Activated effector memory CD4-positive, alpha-beta T cell treated with Interleukin-2 at 50 U/mL for 16 hours (primary cell): ENCODE measurements at regions not wholly inside any gene's neighbourhood (a gene's known extent, or its start where the extent isn't known, plus 50 kb on each side); places are given as distances from the start of the nearest gene placed in this dataset.

Source experiments
- DNase-seq: peaks from one replicate; pipeline ENCODE4 v3.0.0-alpha.2; 2020

DNA sequence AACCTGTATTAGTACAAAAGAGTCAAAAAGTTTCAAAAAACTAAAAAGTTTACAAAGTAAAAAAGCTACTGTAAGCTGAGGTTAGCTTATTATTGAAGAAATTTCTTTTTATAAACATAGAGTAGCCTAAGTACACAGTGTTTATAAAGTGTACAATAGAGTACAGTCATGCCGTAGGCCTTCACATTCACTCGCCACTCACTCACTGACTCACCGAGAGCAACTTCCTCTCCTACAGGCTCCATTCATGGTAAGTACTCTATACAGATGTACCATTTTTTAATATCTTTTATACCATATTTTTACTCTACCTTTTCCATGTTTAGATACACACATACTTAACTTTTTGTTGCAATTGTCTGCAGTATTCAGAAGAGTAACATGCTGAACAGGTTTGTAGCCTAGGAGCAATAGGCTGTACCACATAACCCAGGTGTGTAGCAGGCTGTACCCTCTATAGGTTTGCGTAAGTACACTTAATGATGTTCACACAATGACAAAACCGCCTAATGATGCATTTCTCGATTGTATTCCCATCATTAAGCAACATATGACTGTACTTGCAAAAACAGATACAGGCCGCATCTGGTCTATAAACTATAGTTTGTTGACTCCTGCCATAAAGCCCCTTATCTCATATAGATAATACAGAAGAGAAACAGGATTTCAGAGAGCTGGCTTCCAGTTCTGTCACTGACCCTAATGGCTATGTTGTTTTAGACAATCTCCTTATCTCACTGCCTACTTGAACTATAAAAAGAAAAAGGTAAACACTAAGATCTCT lies 438.8 kb downstream of the HTR7 start:
- DNase-seq = no peak

DNA sequence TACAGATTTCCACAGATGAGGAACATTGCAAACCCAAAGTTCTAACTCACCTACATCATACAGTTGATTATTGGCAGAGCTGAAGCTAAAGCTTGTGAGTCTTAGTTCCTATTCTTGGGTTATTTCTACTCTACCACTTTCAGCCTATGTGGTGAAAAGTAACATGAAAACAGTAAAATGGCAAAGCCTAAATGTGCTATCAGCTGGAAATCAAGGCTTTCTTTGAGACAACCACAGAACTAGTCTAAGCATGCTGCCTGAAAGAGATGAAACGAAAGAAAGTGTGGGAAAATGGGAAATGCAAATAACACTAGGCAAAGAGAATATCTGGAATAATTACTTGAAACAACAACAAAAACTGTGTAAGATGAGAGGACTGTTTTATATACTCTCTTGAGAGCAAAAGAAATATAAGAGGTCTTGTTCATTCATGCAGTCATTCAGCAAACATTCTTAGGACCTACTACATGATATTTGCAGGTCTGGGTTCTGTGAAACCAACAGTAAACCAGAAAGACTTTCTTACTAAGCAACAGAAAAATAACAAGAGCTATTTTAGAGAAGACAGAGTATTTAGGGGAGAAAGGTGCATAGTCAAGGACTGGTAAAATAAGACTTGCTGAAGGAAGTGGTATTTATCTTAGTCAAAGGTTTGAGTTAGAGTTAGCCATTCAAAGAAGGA lies 437.1 kb downstream of the HTR7 start:
- DNase-seq = no peak

DNA sequence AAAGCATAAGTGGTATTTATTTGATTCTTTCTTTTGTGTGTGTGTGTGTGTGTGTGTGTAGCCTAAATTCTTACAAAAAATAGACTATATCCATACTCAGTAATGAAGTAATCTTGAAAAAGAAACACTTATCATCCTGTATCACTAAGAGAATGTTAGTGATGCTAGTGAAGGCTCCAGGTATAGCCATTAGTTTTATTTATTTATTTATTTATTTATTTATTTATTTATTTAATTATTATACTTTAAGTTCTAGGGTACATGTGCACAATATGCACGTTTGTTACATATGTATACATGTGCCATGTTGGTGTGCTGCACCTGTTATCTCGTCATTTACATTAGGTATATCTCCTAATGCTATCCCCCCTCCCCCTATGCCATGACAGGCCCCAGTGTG lies 436.0 kb downstream of the HTR7 start:
- no peak for DNase-seq

DNA sequence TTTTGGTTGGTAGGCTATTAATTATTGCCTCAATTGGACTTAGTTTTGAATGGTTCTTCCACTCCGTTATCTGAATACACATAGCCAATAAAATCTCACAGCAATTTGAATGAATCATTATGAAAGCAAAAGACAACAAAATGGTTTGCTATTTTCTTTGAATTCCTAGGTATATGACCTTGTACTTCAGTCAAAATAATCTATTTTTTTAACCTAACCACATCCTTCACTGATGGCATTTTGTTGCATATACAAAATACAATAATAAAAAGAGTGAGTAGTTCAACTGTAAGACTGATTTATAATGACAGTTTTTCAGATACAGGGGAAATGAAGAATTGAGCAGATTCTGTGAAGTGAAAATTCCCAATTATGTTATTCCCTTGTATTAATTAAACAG lies 433.1 kb downstream of the HTR7 start:
- no peak for DNase-seq

DNA sequence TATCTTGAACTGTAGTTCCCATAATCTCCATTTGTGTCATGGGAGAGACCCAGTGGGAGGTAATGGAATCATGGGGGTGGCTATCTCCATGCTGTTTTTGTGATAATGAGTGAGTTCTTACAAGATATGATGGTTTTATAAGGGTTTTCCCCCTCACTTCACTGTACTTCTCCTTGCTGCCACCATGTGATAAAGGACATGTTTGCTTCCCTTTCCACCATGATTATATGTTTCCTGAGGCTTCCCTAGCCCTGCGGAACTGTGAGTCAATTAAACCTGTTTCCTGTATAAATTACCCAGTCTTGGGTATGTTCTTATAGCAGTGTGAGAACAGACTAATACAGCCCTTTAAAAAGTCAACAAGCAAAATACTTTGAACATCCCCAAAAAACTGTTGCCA lies 427.7 kb downstream of the HTR7 start:
- no peak for DNase-seq

DNA sequence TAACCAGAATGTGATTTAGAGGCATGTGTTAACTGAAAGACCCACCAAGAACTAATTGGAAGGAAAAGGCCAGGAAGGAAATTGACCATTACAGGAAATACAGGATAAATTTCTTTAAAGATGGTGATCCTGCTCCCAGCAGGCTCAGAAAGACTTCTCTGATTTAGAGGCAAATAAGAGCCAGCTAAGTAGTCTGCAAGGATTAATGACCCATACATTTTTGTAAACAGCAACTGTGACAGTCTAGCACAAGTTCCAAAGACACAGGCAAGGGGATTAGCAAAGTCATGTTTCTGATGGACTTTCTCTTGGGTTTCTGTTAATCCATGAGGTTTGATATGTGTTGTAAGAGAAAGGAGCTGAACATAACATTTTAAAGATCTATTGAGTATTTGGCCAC lies 425.0 kb downstream of the HTR7 start:
- no peak for DNase-seq

DNA sequence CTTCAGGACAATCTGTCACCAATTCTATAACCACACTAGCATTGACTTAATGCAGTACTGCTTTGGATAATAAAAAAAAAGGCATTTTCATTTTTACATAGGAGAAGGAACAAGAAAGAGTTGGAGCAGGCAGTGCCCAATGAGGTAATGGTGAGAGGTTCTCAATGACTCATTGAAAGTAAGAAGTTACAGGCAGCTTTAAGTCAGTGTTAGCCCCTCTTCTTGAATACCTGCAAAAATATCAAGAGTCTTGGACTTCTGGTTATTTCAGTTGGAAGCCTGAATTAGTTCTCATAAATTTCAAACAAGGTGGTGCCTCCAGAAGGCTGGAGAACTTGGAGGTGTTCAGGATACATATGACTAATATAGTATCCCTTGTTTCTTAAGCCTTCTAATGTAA lies 422.5 kb downstream of the HTR7 start:
- DNase-seq = no peak

DNA sequence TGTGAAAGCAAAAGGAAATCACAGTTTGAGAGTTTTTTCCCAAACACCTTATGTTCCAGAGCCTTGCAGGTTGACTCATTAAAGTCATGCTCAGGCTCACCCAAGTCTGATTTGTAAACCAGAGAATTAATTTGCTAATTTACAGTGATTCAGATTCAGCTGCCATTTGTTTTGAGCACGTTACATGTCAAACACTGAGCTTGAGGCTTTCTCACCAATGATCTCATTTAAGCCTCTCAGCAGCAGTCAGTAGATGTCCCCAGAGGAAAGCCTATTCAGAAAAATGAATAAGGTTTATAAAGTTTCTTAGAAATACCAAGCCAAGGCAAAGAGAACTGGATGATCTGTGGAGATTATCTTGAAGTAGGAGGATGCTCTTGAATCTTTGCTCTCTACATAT lies 420.4 kb downstream of the HTR7 start:
- no peak for DNase-seq

DNA sequence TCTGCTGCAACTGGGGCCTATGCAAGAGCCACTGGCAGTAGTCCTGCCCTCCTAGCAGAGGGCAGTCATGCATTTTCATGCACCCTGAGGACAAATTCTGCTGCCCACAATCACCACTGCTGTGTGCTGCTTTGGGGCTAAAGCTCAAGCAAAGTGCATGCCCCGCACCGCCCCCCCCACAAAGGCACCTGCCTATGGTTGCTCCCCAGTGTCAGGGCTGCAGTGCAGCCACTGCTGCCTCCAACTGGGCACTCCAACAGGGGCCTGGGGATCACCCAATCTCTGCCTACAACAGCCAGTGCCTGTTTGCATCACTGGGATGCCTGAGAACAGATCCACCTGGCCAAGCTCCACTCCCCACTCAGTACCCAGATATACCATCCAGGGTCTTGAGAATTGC lies 417.0 kb downstream of the HTR7 start:
- no peak for DNase-seq

DNA sequence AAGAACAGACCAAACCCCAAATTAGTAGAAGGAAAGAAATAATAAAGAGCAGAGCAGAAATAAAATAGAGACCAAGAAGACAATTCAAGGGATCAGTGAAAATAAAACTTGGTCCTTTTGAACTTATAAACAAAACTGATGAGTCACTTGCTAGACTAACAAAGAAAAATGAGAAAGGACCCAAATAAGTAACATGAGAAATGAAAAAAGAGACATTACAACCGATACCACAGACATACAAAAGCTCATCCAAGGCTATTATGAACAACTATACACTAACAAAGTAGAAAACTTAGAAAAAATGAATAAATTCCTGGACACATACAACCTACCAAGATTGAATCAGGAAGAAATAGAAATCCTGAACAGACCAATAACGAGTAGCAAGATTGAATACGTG lies 414.5 kb downstream of the HTR7 start:
- no peak for DNase-seq

DNA sequence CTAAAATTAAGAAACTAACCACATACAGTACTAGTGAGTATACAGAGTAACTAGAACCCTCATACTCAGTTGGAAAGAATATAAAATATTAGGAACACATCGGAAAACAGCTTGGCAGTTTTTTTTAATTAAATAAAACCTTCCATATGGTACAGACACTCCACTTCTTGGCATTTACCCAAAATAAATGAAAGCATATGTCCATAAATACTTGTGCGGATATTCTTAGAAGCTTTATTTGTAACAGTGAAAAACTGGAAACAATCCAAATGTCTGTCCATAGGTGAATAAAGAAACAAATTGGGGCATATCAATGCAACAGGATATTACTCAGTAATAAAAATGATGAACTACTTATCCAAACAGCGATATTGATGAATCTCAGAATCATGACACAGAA lies 410.0 kb downstream of the HTR7 start:
- DNase-seq = no peak

DNA sequence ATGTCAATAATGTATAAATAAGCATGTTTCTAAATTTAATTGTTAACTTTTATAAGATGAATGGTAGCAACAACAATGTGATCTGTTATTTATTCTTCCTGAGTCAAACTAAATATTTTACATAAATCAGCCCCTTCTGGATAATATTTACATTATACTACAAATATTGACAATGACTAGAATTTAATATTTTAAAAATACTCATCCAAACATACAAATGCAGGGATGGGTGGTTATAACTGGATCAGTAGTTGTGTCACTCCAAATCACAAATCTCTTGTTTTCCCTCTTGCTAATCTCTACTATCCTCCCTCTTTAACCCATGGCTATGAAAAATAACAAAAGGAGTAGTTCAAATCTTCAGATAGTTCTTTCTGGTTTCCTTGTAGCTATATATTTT lies 407.0 kb downstream of the HTR7 start:
- no peak for DNase-seq

DNA sequence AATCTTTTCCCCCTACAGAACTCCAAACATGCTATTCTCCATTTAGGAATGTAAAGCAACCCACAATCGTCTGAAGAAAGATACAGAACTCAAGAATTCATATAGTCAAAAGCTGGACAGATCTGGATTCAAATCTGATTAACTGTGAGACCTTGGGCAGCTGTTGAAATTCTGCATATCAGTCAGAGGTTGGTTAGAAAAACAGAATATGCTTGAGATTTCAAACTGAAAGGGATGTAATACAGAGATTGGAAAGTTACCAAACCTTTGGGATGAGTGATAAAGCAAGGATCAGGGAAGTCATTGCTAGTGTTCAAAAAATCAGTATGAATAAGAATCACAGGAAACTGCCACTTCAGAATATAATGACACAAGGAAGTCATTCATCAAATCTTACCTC lies 406.6 kb downstream of the HTR7 start:
- DNase-seq = no peak

DNA sequence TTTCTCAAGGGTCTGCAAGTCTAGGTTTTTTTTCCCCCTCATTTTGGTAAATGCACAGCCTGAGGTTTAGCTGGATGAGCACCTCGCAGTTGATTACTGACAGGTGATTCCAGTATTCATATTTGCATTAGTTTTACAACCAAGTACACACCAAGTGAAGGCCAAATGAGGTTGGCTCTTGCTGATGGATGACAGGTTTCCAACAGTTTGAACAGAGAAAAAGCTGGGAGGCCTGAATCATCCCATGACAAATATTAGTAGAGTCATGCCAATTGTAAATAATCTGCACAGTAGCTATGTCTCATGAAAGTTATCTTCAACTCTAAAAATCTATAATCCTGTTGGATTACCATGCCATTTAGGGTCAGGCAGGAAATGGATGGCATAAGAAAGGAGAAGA lies 399.8 kb downstream of the HTR7 start:
- no peak for DNase-seq

DNA sequence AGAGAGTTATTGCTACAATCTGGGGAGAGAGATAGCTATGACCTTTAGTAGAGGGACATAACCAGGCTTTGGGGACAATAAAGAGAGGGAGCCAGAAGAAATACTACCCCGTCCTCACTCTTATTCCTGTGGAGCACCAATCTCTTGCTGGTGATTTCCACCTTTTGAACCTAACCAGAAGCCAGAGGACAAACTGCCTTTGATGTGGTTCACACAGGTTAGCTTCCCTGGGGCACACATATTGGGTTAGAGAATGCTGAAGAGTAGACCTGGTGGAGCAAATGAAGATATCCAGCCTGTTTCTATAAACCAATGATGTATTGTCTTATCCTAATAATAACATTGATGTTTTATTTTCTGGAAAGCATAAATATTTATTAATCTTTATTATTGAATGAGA lies 399.3 kb downstream of the HTR7 start:
- no peak for DNase-seq

DNA sequence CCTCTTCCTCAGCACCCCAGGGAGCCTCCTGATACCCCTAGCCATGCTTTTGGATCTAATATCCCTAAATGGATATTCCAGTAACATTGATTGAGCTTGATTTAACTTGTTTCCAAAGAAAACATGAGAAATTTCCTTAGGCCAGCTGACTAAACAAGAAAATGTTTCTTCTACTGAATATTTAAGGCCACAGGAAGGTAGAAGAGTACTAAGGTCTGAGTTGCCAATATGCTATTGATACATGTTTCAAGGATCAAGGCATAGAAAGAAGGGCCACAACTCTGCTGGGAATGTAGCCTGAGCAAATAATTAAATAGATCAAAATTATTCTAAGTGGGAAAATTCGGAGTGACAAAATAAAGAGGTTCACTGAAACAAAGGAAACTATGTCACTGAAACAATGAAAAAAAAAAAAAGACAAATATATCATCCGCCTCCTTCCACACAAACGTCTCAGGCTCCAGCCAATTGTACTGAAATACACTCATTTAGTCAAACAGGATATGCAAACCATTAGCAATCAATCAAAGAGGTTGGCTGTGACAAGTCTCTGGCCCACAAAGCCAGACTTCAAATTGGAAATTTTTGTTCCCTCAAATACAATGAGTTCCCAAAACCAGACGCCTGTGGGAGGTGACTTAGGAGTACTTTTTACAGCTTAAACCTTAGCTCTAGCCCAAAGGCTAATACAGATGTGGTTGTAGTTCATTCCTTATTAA lies 396.2 kb downstream of the HTR7 start:
- no peak for DNase-seq

DNA sequence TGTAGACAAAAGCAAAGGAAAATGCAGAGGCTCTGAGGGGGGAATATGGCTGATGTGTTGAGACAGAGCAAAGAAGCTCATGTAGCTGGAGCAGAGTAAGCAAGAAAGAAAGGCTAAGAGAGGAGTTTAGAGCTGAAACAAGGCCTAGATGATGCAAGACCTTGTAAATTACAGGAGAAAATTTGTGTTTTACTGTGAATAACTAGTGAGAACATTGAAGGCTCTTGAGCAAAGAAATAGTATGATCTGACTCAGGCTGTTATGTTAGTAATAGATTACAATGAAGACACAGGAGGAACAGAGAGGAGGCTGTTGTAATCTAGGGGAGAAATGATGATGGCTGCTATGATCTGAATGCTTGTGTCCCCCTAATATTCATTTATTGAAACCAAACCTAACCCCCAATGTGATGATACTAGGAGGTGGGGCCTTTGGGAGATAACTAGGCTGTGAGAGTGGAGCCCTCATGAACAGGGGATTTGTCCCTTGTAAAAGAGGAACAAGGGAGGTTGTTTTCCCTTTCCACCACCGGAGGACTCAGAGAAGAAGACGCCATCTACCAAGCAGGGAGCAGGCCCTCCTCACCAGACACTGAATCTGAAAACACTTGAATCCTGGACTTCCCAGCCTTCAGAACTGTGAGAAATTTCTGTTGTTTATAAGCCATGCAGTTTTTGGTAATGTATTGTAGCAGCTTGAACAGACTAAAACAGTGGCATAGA lies 394.9 kb downstream of the HTR7 start:
- no peak for DNase-seq

DNA sequence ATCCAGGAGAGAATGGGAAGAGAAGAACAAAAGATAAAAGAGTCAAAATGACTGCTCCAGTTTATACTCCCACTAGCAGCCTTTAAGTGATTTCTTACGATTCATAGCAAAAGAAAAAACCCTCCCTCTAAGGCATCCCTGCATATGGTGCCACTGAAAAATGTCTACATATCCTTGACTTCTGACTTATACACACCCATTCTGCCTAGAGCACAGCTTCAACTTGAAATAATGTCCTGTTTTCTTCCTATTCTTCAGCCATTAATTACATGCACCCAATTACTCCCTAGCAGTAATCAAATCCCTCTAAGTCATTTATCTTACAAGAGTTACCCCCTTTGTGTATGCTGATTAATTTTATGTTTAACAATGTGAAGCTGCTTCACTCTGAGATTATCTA lies 393.5 kb downstream of the HTR7 start:
- DNase-seq = no peak

DNA sequence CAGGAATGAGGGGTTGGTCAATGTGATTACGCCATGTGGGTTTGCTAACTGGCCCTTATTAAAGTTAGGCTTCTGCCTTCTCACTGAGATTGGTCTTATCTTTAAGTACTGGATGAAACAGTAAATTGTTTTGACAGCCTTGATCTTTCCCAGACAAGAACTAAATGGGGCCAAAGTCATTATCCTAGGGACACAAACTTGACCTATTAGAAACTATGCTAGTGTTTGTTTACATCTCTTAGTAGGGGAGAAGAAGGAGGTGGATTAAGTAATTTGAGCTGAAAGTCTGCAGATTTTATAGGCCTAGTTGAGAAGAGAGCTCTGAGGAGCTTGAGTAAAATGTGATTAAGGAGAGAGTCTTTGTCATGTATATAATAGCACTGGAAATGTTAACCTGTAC lies 386.9 kb downstream of the HTR7 start:
- no peak for DNase-seq

DNA sequence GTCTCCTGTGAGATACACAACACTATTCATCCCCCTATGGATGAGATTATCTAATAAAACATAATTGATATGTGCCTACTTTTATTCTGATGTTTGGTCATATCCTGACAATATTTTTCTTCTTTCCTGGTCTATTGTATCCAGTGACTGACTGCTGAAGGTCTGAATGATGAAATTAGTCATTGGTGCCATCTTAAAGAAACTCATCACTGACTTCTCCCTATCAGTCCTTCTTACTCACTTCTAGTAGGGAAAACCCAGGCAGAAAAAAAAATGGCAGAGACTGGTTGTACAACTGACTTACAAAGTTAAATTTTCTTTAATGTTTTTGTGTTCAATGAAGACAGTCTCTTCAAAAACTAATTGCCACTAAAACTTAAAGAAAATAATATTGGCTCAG lies 377.4 kb downstream of the HTR7 start:
- no peak for DNase-seq

DNA sequence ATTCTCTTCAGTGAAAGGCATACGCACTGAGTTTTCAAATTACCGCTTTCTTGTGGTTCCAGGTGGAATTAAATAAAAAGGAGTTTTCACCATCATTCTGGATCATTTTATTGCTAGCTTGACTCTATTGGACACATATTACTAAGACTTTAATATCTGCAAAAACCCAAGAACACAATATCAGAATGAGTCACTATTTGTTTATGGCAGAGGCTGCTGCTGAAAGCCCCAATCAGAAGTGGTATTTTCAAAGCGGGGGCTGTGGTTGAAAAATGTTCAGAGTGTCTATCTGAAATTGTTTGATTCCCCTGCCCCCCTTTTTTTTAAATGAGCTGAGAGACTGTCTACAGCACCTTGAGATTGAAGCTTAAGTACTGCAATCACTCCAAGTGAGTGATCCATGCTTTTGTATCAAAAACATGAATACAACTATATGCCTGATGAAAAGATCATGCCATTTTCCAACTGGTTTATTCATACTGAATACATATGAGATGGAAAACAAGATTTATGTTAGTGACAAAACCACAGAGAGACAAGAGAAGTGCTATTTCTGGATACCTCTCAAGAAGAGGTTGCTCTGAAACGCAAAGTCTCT lies 376.4 kb downstream of the HTR7 start:
- no peak for DNase-seq

DNA sequence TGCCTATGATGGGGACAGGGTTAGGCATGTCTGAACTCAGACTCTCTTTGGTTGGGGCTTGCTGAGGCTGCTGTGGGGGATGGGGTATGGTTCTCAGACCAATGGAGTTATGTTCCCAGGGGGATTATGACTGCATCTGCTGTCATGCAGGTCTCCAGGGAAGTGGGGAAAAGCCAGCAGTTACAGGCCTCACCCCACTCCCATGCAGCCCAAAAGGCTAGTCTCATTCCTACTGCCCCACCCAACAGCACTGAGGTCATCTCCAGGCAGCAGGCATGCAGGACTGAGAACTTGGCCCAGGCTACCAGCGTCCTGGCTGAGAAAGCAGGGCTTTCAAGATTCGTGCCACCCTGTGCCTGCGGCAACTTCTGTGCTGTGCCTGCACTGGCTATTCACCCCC lies 373.3 kb downstream of the HTR7 start:
- no peak for DNase-seq

DNA sequence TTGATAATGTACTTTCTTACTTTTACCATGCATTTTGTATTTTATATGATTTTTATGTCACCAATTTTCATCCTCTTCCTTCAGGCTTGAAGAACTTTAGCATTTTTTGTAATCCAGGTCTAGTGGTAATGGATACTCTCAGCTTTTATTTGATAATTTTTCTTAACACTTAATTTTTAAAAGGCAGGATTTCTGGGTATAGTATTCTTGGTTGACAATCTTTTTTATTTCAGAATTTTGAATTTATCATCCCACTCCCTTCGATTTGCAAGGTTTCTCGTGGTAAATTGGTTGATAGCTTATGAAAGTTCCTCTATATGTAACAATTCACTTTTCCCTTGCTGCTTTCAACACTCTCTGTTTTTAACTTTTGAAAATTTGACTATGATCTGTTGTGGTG lies 363.7 kb downstream of the HTR7 start:
- no peak for DNase-seq
